HS-27A (cell line): ENCODE measurements at regions not wholly inside any gene's neighbourhood (a gene's known extent, or its start where the extent isn't known, plus 50 kb on each side); places are given as distances from the start of the nearest gene placed in this dataset.
"Not testable (repeated sequence)": the region's sequence is repeated elsewhere in the genome, so short reads cannot be mapped to it uniquely, and the experiment has no call there.

Source experiments
- DNase-seq: peaks from one replicate; pipeline ENCODE4 v3.0.0-alpha.2; 2012; ENCODE audit warnings: low read depth, missing footprints

GRCh38 chr4:29708473-29708872, 1011.7 kb upstream of the PCDH7 start:
- no peak for DNase-seq

- no peak for DNase-seq
These were observed 1009.6 kb upstream of the PCDH7 start for GRCh38 chr4:29710519-29710918.

DNA sequence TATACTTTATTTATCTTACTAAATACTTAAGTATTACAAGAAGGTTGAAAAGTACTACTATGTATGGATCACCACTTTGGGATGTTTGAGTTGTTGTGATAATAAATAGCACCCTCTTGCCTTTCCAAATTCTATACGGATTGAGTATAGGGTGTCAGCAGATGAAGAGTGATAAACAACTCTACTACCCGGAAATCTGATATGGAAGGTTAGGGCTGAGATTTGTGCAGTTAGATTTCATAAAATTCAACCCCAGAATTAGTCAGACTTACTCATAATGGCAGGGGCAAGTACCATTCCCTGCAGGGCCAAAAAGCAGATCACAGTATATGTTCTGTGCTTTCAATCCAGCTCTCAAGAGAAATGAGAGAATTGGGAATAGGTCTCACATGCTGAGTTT, 1008.9 kb upstream of the PCDH7 start:
- no peak for DNase-seq

DNA sequence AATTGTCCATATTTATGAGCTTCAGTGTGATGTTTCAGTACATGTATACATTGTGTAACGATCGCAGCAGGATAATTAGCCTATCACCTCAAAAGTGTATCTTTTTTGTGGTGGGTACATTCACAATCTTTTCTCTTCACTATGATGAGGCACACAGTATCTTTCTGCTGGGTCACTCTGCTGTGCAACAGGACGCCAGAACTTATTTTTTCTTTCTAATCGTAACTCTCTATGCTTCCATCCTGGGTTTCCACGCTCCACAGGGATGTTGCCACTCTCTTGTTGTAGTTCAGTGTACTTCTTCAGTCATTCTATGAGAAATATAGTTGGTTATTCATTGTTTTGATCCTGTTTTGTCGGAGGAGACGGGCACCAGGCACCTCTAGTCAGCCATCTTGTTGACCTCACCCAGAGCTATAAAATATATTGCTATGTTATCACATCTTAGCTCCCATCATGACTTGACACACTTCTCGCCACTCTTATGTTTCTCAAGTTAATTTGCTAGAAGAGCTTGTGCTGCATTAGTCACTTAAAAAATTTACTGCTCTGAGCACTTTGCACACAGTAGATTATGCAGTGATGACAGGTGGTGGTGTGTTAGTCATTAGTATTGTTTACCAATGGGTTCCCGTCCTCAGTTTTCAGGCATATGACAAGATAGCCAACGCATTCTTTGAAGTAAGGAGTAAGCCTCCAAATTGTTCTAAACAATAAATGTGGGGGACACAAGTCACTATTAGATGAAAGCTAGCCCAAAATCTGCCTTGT, 1002.7 kb upstream of the PCDH7 start:
- no peak for DNase-seq

GRCh38 chr4:29718136-29718535, 1002.0 kb upstream of the PCDH7 start:
- DNase-seq = no peak

GRCh38 chr4:29722253-29722652, 997.9 kb upstream of the PCDH7 start:
- DNase-seq = no peak

- DNase-seq = no peak
These were observed 993.2 kb upstream of the PCDH7 start for GRCh38 chr4:29726938-29727337.

DNA sequence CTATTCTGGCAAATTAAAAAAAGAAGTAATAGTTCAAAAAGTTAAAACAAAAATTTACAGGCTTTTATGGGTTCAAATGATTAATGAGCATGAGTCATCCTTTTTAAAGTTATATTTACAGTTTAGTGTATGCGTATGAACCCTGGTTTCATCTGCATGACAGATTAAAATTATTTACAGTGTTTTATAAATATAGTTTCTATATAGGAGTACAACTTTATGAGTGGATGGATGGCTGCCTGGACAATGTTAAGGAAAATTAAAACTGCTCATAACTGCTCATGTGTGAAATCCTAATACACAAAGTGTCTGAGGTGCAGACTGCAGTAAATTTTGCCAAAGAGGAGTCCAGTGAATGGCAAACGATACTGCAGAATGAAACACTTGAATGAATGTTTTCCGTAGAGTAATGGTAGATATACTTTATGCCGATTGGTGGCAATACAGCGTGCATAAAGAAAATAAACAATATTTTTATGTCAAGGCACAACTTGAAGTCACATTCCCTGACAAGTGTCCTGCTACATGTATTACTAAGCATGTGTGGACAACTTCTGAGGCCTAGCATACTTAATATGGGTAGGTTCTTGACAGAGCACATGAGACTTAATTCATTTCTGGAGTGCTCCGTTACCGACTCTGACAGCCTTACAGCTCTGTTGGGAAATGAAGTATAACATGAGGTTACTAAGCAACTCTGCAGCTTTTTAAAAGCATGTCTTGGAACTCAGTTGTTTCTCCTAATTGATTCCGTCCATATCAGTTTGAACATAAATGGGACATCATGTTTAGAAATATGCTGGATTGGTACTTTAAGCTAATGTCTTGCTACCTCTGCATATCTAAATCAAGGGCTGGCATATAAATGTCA, 985.6 kb upstream of the PCDH7 start:
- no peak for DNase-seq

- DNase-seq = no peak
These were observed 963.2 kb upstream of the PCDH7 start for GRCh38 chr4:29756966-29757365.

DNA sequence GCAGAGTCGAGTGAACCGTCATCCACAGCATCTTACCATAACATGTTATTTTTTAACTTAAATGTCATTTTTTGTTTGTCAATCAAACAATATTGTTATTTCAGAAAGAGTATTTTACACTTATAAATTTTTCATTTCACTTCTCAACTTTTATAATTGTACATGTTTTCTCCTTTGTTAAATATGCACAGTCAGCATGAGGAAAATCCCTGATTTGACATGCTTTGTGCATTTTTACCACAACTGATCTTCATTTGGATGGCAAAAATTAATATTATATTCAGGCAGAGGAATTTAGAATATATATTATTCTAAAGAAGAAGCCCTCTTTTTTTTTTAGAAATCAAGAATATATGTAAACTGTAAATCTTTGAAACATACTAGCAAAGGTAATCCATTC, 958.0 kb upstream of the PCDH7 start:
- no peak for DNase-seq

- DNase-seq = no peak
These were observed 949.5 kb upstream of the PCDH7 start for GRCh38 chr4:29770627-29771026.

DNA sequence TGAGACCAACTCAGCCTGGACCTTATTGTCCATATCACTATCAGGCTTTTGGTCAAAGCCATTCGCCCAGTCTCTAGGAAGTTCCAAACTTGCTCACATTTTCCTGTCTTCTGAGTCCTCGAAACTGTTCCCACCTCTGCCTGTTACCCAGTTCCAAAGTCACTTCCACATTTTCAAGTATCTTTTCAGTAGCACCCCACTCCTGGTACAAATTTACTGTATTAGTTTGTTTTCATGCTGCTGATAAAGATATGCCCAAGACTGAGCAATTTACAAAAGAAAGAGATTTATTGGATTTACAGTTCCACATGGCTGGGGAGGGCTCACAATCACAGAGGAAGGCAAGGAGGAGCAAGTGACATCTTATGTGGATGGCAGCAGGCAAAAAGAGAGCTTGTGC, 932.0 kb upstream of the PCDH7 start:
- DNase-seq = not testable (repeated sequence)

DNA sequence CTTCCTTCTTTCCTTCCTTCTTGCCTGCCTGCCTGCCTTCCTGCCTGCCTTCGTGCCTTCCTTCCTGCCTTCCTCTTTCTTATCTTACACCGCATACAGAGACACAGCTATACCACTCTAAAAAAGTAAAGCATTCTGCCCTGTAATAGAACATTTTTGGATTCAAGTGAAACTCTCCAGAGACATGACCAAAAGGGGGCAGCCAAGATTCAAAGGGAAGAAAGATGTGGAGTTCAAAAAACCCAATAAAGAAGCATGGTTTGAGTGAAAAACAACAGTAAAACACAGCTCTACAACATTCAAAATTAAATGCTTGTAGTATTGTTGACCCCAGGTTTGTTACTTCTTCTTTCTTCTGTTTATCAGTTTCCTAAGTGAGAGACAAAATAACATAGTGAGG, 914.9 kb upstream of the PCDH7 start:
- no peak for DNase-seq

DNA sequence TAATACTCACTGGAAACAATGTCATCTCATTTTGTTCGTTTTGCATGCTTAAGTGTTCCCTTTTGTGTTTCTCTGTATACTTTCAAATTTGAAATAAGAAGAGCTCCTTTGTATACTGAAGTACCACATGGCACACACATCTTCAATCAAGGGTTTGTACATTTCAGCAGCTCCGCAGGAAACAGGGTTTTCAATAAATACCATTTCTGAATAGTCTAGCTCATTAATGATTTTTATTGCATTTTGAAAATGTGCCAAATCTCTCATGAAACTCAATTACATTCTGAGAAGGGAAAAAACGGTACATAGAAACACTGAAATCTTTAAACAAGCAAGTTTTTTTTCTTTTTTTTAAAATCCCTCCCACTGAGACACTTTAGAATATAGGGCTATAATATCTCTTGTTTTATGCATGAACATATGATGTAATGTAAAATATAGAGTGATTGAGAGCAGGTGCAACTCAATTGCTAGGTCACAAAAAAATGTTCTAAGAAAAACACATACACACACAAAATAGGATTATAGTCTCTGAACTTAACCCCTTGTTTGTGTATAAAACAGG, 914.2 kb upstream of the PCDH7 start:
- no peak for DNase-seq

GRCh38 chr4:29817961-29818360, 902.2 kb upstream of the PCDH7 start:
- DNase-seq = no peak

GRCh38 chr4:29829067-29829466, 891.1 kb upstream of the PCDH7 start:
- DNase-seq = no peak

- DNase-seq = no peak
These were observed 867.6 kb upstream of the PCDH7 start for GRCh38 chr4:29852537-29852936.

DNA sequence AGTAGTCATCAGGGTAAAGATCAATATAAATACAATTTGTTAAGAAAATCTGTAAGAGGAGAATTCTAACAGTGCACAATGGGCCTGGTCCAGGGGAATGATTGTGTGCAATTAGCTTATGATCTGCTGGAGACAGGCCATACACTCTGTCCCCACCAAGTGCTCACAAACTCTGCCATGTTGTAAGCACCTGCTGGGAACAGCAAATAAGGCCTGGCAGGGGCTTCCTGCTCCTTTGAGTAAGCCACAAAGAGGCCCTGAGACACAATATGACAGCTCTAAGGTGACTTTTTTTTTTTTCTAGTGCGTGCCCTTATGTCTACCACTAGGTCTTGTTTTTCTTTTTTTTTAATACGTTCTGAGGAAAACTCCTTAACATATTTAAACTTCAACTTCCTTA, 866.3 kb upstream of the PCDH7 start:
- DNase-seq = no peak

- DNase-seq = no peak
These were observed 858.9 kb upstream of the PCDH7 start for GRCh38 chr4:29861307-29861706.

DNA sequence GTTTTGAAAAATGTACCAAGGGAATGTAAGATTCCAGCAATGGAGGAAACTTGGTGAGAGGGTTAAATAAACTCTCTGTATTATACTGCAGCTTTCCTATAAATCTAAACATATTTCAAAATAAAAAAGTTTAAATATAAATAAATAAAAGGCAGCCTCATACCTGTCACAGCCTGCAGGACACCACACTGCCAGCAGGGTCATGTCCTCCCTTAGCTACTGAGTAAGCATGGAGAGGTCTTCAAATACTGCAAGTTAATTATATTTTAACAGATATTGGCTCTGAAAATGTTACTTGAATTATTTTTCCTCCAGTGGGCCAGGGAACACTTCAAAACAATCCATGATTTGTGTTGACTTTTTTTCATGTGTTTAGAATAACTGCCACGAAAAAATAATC, 852.8 kb upstream of the PCDH7 start:
- no peak for DNase-seq

DNA sequence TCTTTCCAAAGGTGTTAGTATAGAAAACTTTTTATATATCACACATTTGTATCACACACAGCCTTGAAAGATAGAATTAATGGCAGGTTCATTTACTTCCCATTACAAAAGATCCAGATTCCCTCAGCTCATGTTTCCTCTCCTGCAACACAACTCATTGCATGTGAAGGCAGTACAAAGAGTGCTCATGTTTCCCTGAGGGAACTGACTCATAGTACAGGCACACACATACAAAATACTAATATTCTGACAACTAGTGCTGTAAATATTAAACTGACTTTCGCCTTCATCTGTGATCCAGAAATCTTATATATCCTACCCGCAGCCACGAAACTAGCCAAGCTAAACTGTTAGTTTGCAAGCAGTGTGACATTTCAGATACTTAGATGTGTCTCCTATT, 819.8 kb upstream of the PCDH7 start:
- no peak for DNase-seq

DNA sequence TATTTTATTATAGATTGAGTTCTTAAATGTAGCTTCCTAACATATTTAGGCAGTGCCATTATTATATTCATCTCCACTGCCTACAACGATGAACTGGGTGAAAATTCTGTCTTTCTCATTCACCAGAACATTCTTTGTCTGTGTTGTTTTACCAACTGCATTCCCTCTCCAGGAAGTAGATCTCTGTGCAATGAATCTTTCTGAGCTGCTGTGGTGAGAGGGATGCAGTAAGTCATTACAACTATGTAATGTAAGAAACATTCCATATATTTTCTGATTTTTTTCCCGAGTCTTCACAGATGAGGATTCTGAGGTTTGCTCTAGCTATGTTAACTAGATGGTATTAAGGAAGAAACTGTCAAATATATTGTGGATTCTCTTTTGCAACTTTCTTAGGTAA, 811.9 kb upstream of the PCDH7 start:
- no peak for DNase-seq

- DNase-seq = no peak
These were observed 792.3 kb upstream of the PCDH7 start for GRCh38 chr4:29927895-29928294.
